Right lobe of liver (tissue), 6 donors: ENCODE measurements at regions not wholly inside any gene's neighbourhood (a gene's known extent, or its start where the extent isn't known, plus 50 kb on each side); places are given as distances from the start of the nearest gene placed in this dataset.
"Not testable (repeated sequence)": the region's sequence is repeated elsewhere in the genome, so short reads cannot be mapped to it uniquely, and the experiment has no call there.

ENCODE experiments used
- ATAC-seq, 4 donors: fragments of 200-7000 bp; cut with Tn5 transposase; one replicate each; pipeline ENCODE4 v1.9.1; 2020; ENCODE audit warnings: mild to moderate bottlenecking in 4 of 4, moderate library complexity in 4 of 4
- DNase-seq, 3 donors: peaks; one replicate each; pipeline ENCODE4 v3.0.0-alpha.2; 2020
- H3K27ac ChIP-seq, 3 donors: fragments of 200-600 bp; one replicate each; pipeline ENCODE4 v1.8.0; 2022
- H3K27me3 ChIP-seq, 2 donors: fragments of 200-600 bp; one replicate each; pipeline ENCODE4 v1.8.0; 2022
- H3K36me3 ChIP-seq, 4 donors: fragments of 200-600 bp; sonication (generic) in 1 of 4; one replicate each; pipeline versions ENCODE4 v1.5.1 to v1.8.0; 2017 to 2022; ENCODE audit warnings: control low read depth in 1 of 4
- H3K4me1 ChIP-seq, 4 donors: fragments of 200-600 bp; sonication (generic) in 1 of 4; one replicate each; pipeline versions ENCODE4 v1.5.1 to v1.8.0; 2017 to 2022; ENCODE audit warnings: control low read depth in 1 of 4
- H3K4me3 ChIP-seq, 3 donors: fragments of 200-600 bp; one replicate each; pipeline ENCODE4 v1.8.0; 2022
- H3K9me3 ChIP-seq, 4 donors: fragments of 200-600 bp; sonication (generic) in 1 of 4; one replicate each; pipeline versions ENCODE4 v1.5.1 to v1.8.0; 2017 to 2022; ENCODE audit warnings: control low read depth in 1 of 4
- POLR2A ChIP-seq: fragments of 450-650 bp; IDR thresholded peaks from one replicate; pipeline ENCODE4 v1.6.1; 2017; ENCODE audit warnings: antibody characterized with exemption, mild to moderate bottlenecking
- WGBS: methylation state at CpG from one replicate; pipeline ENCODE4 v1.1.6; 2018; ENCODE audit warnings: low coverage, low lambda C conversion rate; ENCODE audit not compliant: insufficient coverage; ENCODE audit errors: missing lambda C conversion rate; 5-methylcytosine and 5-hydroxymethylcytosine counted together
- intact Hi-C, 2 donors: fragments of 100-400 bp; cut with DNase I; formaldehyde crosslinking; loops; one replicate each; pipeline versions ENCODE4 v1.11.2 to v1.14.1; 2022
- TF ChIP-seq, protein P1 (sequence below), 4 donors: fragments of 200-600 bp in 3 of 4; fragments of 450-650 bp in 1 of 4; IDR thresholded peaks; one replicate each; pipeline versions ENCODE4 v1.5.1 to v1.8.0; 2016 to 2022; ENCODE audit warnings: antibody characterized with exemption in 4 of 4, mild to moderate bottlenecking in 2 of 4
- donor health status: DM: no; HTN: yes; CAD: no.
- donor health status: DM: no; HTN: no; CAD: no.
- donor health status: DM: no; HTN: no; CAD: no.
- donor health status: DM: no; HTN: yes; CAD: no.
- donor health status: DM: no; HTN: yes; CAD: no.

- no peaks in the 10 kb centered on the region for H3K36me3 ChIP-seq
- DNase-seq, result no peak
- WGBS, result 77% methylated on average over 5 of the region's 5 CpGs
- no peaks in the 10 kb centered on the region for H3K9me3 ChIP-seq
- no peak overlapping the region for H3K27ac ChIP-seq
- no peaks in the 10 kb centered on the region for H3K27me3 ChIP-seq
- no peak overlapping the region for H3K4me3 ChIP-seq
- TF ChIP-seq, protein P1, sequence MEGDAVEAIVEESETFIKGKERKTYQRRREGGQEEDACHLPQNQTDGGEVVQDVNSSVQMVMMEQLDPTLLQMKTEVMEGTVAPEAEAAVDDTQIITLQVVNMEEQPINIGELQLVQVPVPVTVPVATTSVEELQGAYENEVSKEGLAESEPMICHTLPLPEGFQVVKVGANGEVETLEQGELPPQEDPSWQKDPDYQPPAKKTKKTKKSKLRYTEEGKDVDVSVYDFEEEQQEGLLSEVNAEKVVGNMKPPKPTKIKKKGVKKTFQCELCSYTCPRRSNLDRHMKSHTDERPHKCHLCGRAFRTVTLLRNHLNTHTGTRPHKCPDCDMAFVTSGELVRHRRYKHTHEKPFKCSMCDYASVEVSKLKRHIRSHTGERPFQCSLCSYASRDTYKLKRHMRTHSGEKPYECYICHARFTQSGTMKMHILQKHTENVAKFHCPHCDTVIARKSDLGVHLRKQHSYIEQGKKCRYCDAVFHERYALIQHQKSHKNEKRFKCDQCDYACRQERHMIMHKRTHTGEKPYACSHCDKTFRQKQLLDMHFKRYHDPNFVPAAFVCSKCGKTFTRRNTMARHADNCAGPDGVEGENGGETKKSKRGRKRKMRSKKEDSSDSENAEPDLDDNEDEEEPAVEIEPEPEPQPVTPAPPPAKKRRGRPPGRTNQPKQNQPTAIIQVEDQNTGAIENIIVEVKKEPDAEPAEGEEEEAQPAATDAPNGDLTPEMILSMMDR (IDR thresholded peaks at IDR 0.05), result no peak
- no peak for TF ChIP-seq POLR2A
- no peak for ATAC-seq
- no peaks in the 10 kb centered on the region for H3K4me1 ChIP-seq
- intact Hi-C loops, result no loop called here
Measured at GRCh38 chr10:21423850-21424249, 101.6 kb downstream of the SKIDA1 start.

DNA sequence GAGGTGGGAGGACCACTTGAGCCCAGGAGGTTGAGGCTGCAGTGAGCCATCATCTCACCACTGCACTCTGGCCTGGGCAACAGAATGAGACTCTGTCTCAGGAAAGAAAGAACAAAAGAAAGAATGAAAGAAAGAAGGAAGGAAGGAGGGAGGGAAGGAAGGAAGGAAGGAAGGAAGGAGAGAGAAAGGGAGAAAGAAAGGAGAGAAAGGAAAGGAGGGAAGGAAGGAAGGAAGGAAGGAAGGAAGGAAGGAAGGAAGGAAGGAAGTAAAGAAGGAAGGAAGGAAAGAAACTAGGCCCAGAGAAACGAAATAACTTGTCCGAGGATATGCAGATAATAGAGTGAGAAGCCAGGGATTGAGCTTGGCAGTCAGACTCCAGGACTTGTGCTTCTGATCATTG lies 102.1 kb downstream of the SKIDA1 start:
- H3K4me3 ChIP-seq, result no peak overlapping the region
- no peak for DNase-seq
- WGBS, result 57% methylated on average over 2 of the region's 2 CpGs
- intact Hi-C loops, result no loop called here
- H3K36me3 ChIP-seq, result no peaks in the 10 kb centered on the region
- H3K27ac ChIP-seq, result no peak overlapping the region
- ATAC-seq, result no peak
- H3K27me3 ChIP-seq, result no peaks in the 10 kb centered on the region
- no peaks in the 10 kb centered on the region for H3K4me1 ChIP-seq
- TF ChIP-seq POLR2A, result no peak
- TF ChIP-seq, protein P1 (IDR thresholded peaks at IDR 0.05), result no peak
- H3K9me3 ChIP-seq, result no peaks in the 10 kb centered on the region

GRCh38 chr10:21421794-21422193 lies 103.7 kb downstream of the SKIDA1 start:
- Histone ChIP-seq H3K27ac (no peak overlapping the region), H3K36me3 (no peaks in the 10 kb centered on the region), H3K27me3 (no peaks in the 10 kb centered on the region), H3K4me1 (no peaks in the 10 kb centered on the region), H3K4me3 (no peak overlapping the region), H3K9me3 (no peaks in the 10 kb centered on the region)
- DNase-seq, result no peak
- no peak for TF ChIP-seq POLR2A
- TF ChIP-seq, protein P1 (IDR thresholded peaks at IDR 0.05), result no peak
- WGBS, result 91% methylated on average over 4 of the region's 4 CpGs
- ATAC-seq, result no peak
- intact Hi-C loops, result no loop called here

DNA sequence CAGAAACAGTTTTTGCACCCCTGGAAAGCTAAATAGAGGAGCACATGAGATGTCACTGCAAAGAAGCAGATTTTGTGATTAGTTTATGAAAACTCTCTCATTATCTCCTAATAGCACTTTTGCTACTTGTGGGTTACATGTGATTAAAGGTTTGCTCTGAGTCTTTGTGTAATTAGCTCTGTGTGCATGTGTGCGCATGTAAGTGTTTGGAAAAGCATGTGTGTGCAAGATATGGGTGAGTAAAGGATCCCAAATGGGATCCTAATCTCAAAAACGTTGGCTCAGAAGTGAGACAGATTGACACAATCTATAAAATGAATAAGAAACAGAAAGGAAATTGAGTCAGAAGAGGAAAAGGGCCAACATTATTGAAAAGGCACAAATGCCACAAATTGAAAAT lies 104.5 kb downstream of the SKIDA1 start:
- no peaks in the 10 kb centered on the region for H3K4me1 ChIP-seq
- H3K9me3 ChIP-seq, result no peaks in the 10 kb centered on the region
- H3K4me3 ChIP-seq, result no peak overlapping the region
- DNase-seq (no peak), ATAC-seq (no peak)
- no peak overlapping the region for H3K27ac ChIP-seq
- TF ChIP-seq, protein P1 (IDR thresholded peaks at IDR 0.05), result no peak
- TF ChIP-seq POLR2A, result no peak
- no peaks in the 10 kb centered on the region for H3K36me3 ChIP-seq
- WGBS, result 39% methylated on average over 2 of the region's 2 CpGs
- no peaks in the 10 kb centered on the region for H3K27me3 ChIP-seq
- intact Hi-C loops, result no loop called here

GRCh38 chr10:21418981-21419576 lies 106.4 kb downstream of the SKIDA1 start:
- H3K9me3 ChIP-seq, H3K36me3 ChIP-seq, DNase-seq, H3K27ac ChIP-seq, H3K4me1 ChIP-seq, H3K27me3 ChIP-seq, H3K4me3 ChIP-seq, intact Hi-C loops, ATAC-seq: not testable (repeated sequence)
- 87% methylated on average over 5 of the region's 5 CpGs for WGBS
